GM12872 (cell line): ENCODE measurements at regions not wholly inside any gene's neighbourhood (a gene's known extent, or its start where the extent isn't known, plus 50 kb on each side); places are given as distances from the start of the nearest gene placed in this dataset.

Experiments used
- CTCF ChIP-seq: IDR thresholded peaks from 3 replicates; pipeline ENCODE4 v1.5.1; 2011; ENCODE audit warnings: low read depth, mild to moderate bottlenecking, low read length, moderate library complexity; ENCODE audit not compliant: insufficient read depth

- no peak for TF ChIP-seq CTCF
These were observed 163.8 kb downstream of the EBLN2 start for GRCh38 chr3:73225146-73225855.

GRCh38 chr3:73225991-73226390, 164.5 kb downstream of the EBLN2 start:
- no peak for TF ChIP-seq CTCF

GRCh38 chr3:73228000-73228399, 166.5 kb downstream of the EBLN2 start:
- no peak for TF ChIP-seq CTCF

GRCh38 chr3:73228437-73228836, 167.0 kb downstream of the EBLN2 start:
- TF ChIP-seq CTCF = no peak

GRCh38 chr3:73228959-73229358, 167.5 kb downstream of the EBLN2 start:
- TF ChIP-seq CTCF = no peak

- no peak for TF ChIP-seq CTCF
These were observed 173.0 kb downstream of the EBLN2 start for GRCh38 chr3:73234354-73235014.

- TF ChIP-seq CTCF = no peak
These were observed 174.3 kb downstream of the EBLN2 start for GRCh38 chr3:73235768-73236167.
